ENCODE measurements at regions not wholly inside any gene's neighbourhood (a gene's known extent, or its start where the extent isn't known, plus 50 kb on each side); places are given as distances from the start of the nearest gene placed in this dataset.
"Not testable (repeated sequence)": the region's sequence is repeated elsewhere in the genome, so short reads cannot be mapped to it uniquely, and the experiment has no call there.

GRCh38 chr11:37896016-37896415, 1298.0 kb upstream of the RAG2 start:
- H3K4me1 Mint-ChIP-seq (ENCODE audit: low read depth) = no peaks in the 10 kb centered on the region
- H3K4me3 Mint-ChIP-seq (ENCODE audit: low read depth) = no peak overlapping the region
- peaks cover 21% of the 10 kb centered on the region for H3K9me3 Mint-ChIP-seq (ENCODE audit: low read depth)
- TF ChIP-seq CTCF (IDR thresholded peaks at IDR 0.05; ENCODE audit: unreplicated experiment) = no peak
- no peaks in the 10 kb centered on the region for H3K36me3 Mint-ChIP-seq (ENCODE audit: insufficient read depth)
- no peaks in the 10 kb centered on the region for H3K27me3 Mint-ChIP-seq
- DNase-seq (ENCODE audit: low spot score, unreplicated experiment) = no peak
- no peak overlapping the region for H3K27ac Mint-ChIP-seq

GRCh38 chr11:37881741-37882140, 1283.7 kb upstream of the RAG2 start:
- TF ChIP-seq CTCF (IDR thresholded peaks at IDR 0.05; ENCODE audit: unreplicated experiment) = no peak
- Mint-ChIP-seq H3K4me1 (ENCODE audit: low read depth) (no peaks in the 10 kb centered on the region), H3K27me3 (no peaks in the 10 kb centered on the region), H3K4me3 (ENCODE audit: low read depth) (no peak overlapping the region), H3K27ac (no peak overlapping the region), H3K9me3 (ENCODE audit: low read depth) (peaks cover 3% of the 10 kb centered on the region), H3K36me3 (ENCODE audit: insufficient read depth) (no peaks in the 10 kb centered on the region)
- no peak for DNase-seq (ENCODE audit: low spot score, unreplicated experiment)

GRCh38 chr11:37861671-37862070, 1263.6 kb upstream of the RAG2 start:
- TF ChIP-seq CTCF (IDR thresholded peaks at IDR 0.05; ENCODE audit: unreplicated experiment) = no peak
- Mint-ChIP-seq H3K36me3 (ENCODE audit: insufficient read depth) (no peaks in the 10 kb centered on the region), H3K27ac (no peak overlapping the region), H3K9me3 (ENCODE audit: low read depth) (peaks cover 7% of the 10 kb centered on the region), H3K4me1 (ENCODE audit: low read depth) (peaks cover 13% of the 10 kb centered on the region), H3K4me3 (ENCODE audit: low read depth) (no peak overlapping the region), H3K27me3 (no peaks in the 10 kb centered on the region)
- DNase-seq (ENCODE audit: low spot score, unreplicated experiment) = no peak

GRCh38 chr11:37858806-37859537, 1260.9 kb upstream of the RAG2 start:
- not testable (repeated sequence) for H3K4me3 Mint-ChIP-seq (ENCODE audit: low read depth); H3K27ac Mint-ChIP-seq; H3K36me3 Mint-ChIP-seq (ENCODE audit: insufficient read depth); H3K27me3 Mint-ChIP-seq; DNase-seq (ENCODE audit: low spot score, unreplicated experiment)
- Mint-ChIP-seq H3K4me1 (ENCODE audit: low read depth) (peaks cover 13% of the 10 kb centered on the region), H3K9me3 (ENCODE audit: low read depth) (peaks cover 11% of the 10 kb centered on the region)

GRCh38 chr11:37858398-37858797, 1260.4 kb upstream of the RAG2 start:
- H3K36me3 Mint-ChIP-seq (ENCODE audit: insufficient read depth) = no peaks in the 10 kb centered on the region

More at GRCh38 chr11:37858398-37858797, 1260.4 kb upstream of the RAG2 start:
- Mint-ChIP-seq H3K27me3 (no peaks in the 10 kb centered on the region), H3K4me3 (ENCODE audit: low read depth) (no peak overlapping the region), H3K9me3 (ENCODE audit: low read depth) (peaks cover 11% of the 10 kb centered on the region), H3K27ac (no peak overlapping the region), H3K4me1 (ENCODE audit: low read depth) (peaks cover 13% of the 10 kb centered on the region)
- no peak for DNase-seq (ENCODE audit: low spot score, unreplicated experiment)
- TF ChIP-seq CTCF (IDR thresholded peaks at IDR 0.05; ENCODE audit: unreplicated experiment) = peak; percentile 37
